ENCODE measurements at regions not wholly inside any gene's neighbourhood (a gene's known extent, or its start where the extent isn't known, plus 50 kb on each side); places are given as distances from the start of the nearest gene placed in this dataset.

GRCh38 chr16:24452724-24453123, 86.6 kb upstream of the RBBP6 start:
- Histone ChIP-seq H3K4ac (ENCODE audit: low read depth, low read length) (no peak overlapping the region), H3K4me3 (ENCODE audit: low read length) (no peak overlapping the region), H2BK15ac (replicated peaks; ENCODE audit: low read depth) (no peak overlapping the region), H3K9ac (ENCODE audit: low read length) (no peak overlapping the region), H3K27ac (ENCODE audit: low read depth, low read length) (no peak overlapping the region), H4K5ac (ENCODE audit: low read length) (no peak overlapping the region), H3K4me2 (ENCODE audit: low read length) (no peak overlapping the region), H3K36me3 (ENCODE audit: control insufficient read depth, insufficient read depth, low read length) (no peaks in the 10 kb centered on the region), H3K79me2 (ENCODE audit: control insufficient read depth, insufficient read depth, low read length) (no peaks in the 10 kb centered on the region), H3K23ac (ENCODE audit: low read length) (no peak overlapping the region), H2BK120ac (ENCODE audit: low read depth, low read length) (no peak overlapping the region), H3K27me3 (ENCODE audit: insufficient read depth, low read length, poor library complexity) (no peaks in the 10 kb centered on the region), H2AK5ac (ENCODE audit: low read length) (no peak overlapping the region), H3K79me1 (ENCODE audit: low read length) (no peaks in the 10 kb centered on the region), H2BK5ac (ENCODE audit: low read length) (no peak overlapping the region), H4K8ac (ENCODE audit: low read depth, low read length) (no peak overlapping the region), H3K4me1 (ENCODE audit: control insufficient read depth, low read depth, low read length) (no peaks in the 10 kb centered on the region), H3K56ac (ENCODE audit: low read length) (no peak overlapping the region), H3K18ac (ENCODE audit: low read length) (no peak overlapping the region)
- no peak for DNase-seq
- no CpG with 5 or more reads among the region's 3 CpGs for WGBS (ENCODE audit: extremely low coverage, insufficient coverage, low lambda C conversion rate)

- Histone ChIP-seq H3K4me3 (ENCODE audit: low read length) (no peak overlapping the region), H2BK15ac (replicated peaks; ENCODE audit: low read depth) (no peak overlapping the region), H3K4me2 (ENCODE audit: low read length) (no peak overlapping the region), H3K27me3 (ENCODE audit: insufficient read depth, low read length, poor library complexity) (no peaks in the 10 kb centered on the region), H3K23ac (ENCODE audit: low read length) (no peak overlapping the region), H3K36me3 (ENCODE audit: control insufficient read depth, insufficient read depth, low read length) (no peaks in the 10 kb centered on the region), H3K27ac (ENCODE audit: low read depth, low read length) (no peak overlapping the region), H3K4ac (ENCODE audit: low read depth, low read length) (no peak overlapping the region), H4K5ac (ENCODE audit: low read length) (no peak overlapping the region), H3K56ac (ENCODE audit: low read length) (no peak overlapping the region), H3K79me1 (ENCODE audit: low read length) (no peaks in the 10 kb centered on the region), H2BK120ac (ENCODE audit: low read depth, low read length) (no peak overlapping the region), H2AK5ac (ENCODE audit: low read length) (no peak overlapping the region), H2BK5ac (ENCODE audit: low read length) (no peak overlapping the region), H3K9ac (ENCODE audit: low read length) (no peak overlapping the region), H3K79me2 (ENCODE audit: control insufficient read depth, insufficient read depth, low read length) (no peaks in the 10 kb centered on the region), H3K4me1 (ENCODE audit: control insufficient read depth, low read depth, low read length) (peaks cover 4% of the 10 kb centered on the region), H3K18ac (ENCODE audit: low read length) (no peak overlapping the region), H4K8ac (ENCODE audit: low read depth, low read length) (no peak overlapping the region)
- no CpG with 5 or more reads among the region's 10 CpGs for WGBS (ENCODE audit: extremely low coverage, insufficient coverage, low lambda C conversion rate)
- peak; percentile 79 for DNase-seq
Measured at GRCh38 chr16:24463196-24463945, 76.0 kb upstream of the RBBP6 start.

- Histone ChIP-seq H3K4me1 (ENCODE audit: control insufficient read depth, low read depth, low read length) (no peaks in the 10 kb centered on the region), H2BK15ac (replicated peaks; ENCODE audit: low read depth) (no peak overlapping the region), H3K4ac (ENCODE audit: low read depth, low read length) (no peak overlapping the region), H3K4me2 (ENCODE audit: low read length) (no peak overlapping the region), H3K18ac (ENCODE audit: low read length) (no peak overlapping the region), H2BK120ac (ENCODE audit: low read depth, low read length) (no peak overlapping the region), H3K79me2 (ENCODE audit: control insufficient read depth, insufficient read depth, low read length) (no peaks in the 10 kb centered on the region), H3K36me3 (ENCODE audit: control insufficient read depth, insufficient read depth, low read length) (no peaks in the 10 kb centered on the region), H2AK5ac (ENCODE audit: low read length) (no peak overlapping the region), H2BK5ac (ENCODE audit: low read length) (no peak overlapping the region), H3K23ac (ENCODE audit: low read length) (no peak overlapping the region), H4K5ac (ENCODE audit: low read length) (no peak overlapping the region), H3K79me1 (ENCODE audit: low read length) (no peaks in the 10 kb centered on the region), H3K27ac (ENCODE audit: low read depth, low read length) (no peak overlapping the region), H4K8ac (ENCODE audit: low read depth, low read length) (no peak overlapping the region), H3K56ac (ENCODE audit: low read length) (no peak overlapping the region), H3K4me3 (ENCODE audit: low read length) (no peak overlapping the region), H3K9ac (ENCODE audit: low read length) (no peak overlapping the region), H3K27me3 (ENCODE audit: insufficient read depth, low read length, poor library complexity) (no peaks in the 10 kb centered on the region)
- DNase-seq = no peak
- WGBS (ENCODE audit: extremely low coverage, insufficient coverage, low lambda C conversion rate) = no CpG with 5 or more reads among the region's 7 CpGs
Measured at GRCh38 chr16:24471561-24472350, 67.6 kb upstream of the RBBP6 start.

- H2AK5ac ChIP-seq (ENCODE audit: low read length) = no peak overlapping the region
- no peak overlapping the region for H3K23ac ChIP-seq (ENCODE audit: low read length)
- no peaks in the 10 kb centered on the region for H3K79me1 ChIP-seq (ENCODE audit: low read length)
- H3K79me2 ChIP-seq (ENCODE audit: control insufficient read depth, insufficient read depth, low read length) = no peaks in the 10 kb centered on the region
- no peak overlapping the region for H3K4ac ChIP-seq (ENCODE audit: low read depth, low read length)
- no peaks in the 10 kb centered on the region for H3K27me3 ChIP-seq (ENCODE audit: insufficient read depth, low read length, poor library complexity)
- no peak overlapping the region for H2BK15ac ChIP-seq (replicated peaks; ENCODE audit: low read depth)
- no peaks in the 10 kb centered on the region for H3K36me3 ChIP-seq (ENCODE audit: control insufficient read depth, insufficient read depth, low read length)
- H4K5ac ChIP-seq (ENCODE audit: low read length) = no peak overlapping the region
- no peak overlapping the region for H3K4me2 ChIP-seq (ENCODE audit: low read length)
- peaks cover under 1% of the 10 kb centered on the region for H3K4me1 ChIP-seq (ENCODE audit: control insufficient read depth, low read depth, low read length)
- H2BK5ac ChIP-seq (ENCODE audit: low read length) = no peak overlapping the region
- no peak overlapping the region for H3K27ac ChIP-seq (ENCODE audit: low read depth, low read length)
- H3K4me3 ChIP-seq (ENCODE audit: low read length) = no peak overlapping the region
- no peak for DNase-seq
- H3K18ac ChIP-seq (ENCODE audit: low read length) = no peak overlapping the region
- no peak overlapping the region for H4K8ac ChIP-seq (ENCODE audit: low read depth, low read length)
- H2BK120ac ChIP-seq (ENCODE audit: low read depth, low read length) = no peak overlapping the region
- H3K9ac ChIP-seq (ENCODE audit: low read length) = no peak overlapping the region
- no peak overlapping the region for H3K56ac ChIP-seq (ENCODE audit: low read length)
- no CpG with 5 or more reads among the region's 6 CpGs for WGBS (ENCODE audit: extremely low coverage, insufficient coverage, low lambda C conversion rate)
Measured at GRCh38 chr16:24477492-24477891, 61.9 kb upstream of the RBBP6 start.

- Histone ChIP-seq H3K9ac (ENCODE audit: low read length) (no peak overlapping the region), H3K56ac (ENCODE audit: low read length) (no peak overlapping the region), H3K27ac (ENCODE audit: low read depth, low read length) (no peak overlapping the region), H4K8ac (ENCODE audit: low read depth, low read length) (no peak overlapping the region), H2BK15ac (replicated peaks; ENCODE audit: low read depth) (no peak overlapping the region), H3K4me1 (ENCODE audit: control insufficient read depth, low read depth, low read length) (peaks cover 2% of the 10 kb centered on the region), H2AK5ac (ENCODE audit: low read length) (no peak overlapping the region), H3K4me2 (ENCODE audit: low read length) (no peak overlapping the region), H3K4ac (ENCODE audit: low read depth, low read length) (no peak overlapping the region), H3K18ac (ENCODE audit: low read length) (no peak overlapping the region), H4K5ac (ENCODE audit: low read length) (no peak overlapping the region), H3K79me2 (ENCODE audit: control insufficient read depth, insufficient read depth, low read length) (no peaks in the 10 kb centered on the region), H3K4me3 (ENCODE audit: low read length) (no peak overlapping the region), H3K36me3 (ENCODE audit: control insufficient read depth, insufficient read depth, low read length) (no peaks in the 10 kb centered on the region), H2BK5ac (ENCODE audit: low read length) (no peak overlapping the region), H3K79me1 (ENCODE audit: low read length) (no peaks in the 10 kb centered on the region), H3K27me3 (ENCODE audit: insufficient read depth, low read length, poor library complexity) (no peaks in the 10 kb centered on the region), H3K23ac (ENCODE audit: low read length) (no peak overlapping the region), H2BK120ac (ENCODE audit: low read depth, low read length) (no peak overlapping the region)
- no CpG with 5 or more reads among the region's 7 CpGs for WGBS (ENCODE audit: extremely low coverage, insufficient coverage, low lambda C conversion rate)
- DNase-seq = no peak
Measured at GRCh38 chr16:24478401-24478800, 61.0 kb upstream of the RBBP6 start.
